PC-9 (cell line): ENCODE measurements at regions not wholly inside any gene's neighbourhood (a gene's known extent, or its start where the extent isn't known, plus 50 kb on each side); places are given as distances from the start of the nearest gene placed in this dataset.

Source experiments
- BruUV-seq: library from RNA; stranded (reverse); fragments of 400-500 nt; replicated peaks from 2 replicates; lab custom pipeline; 2021; lab: Mats Ljungman, UMichigan
- CTCF ChIA-PET: fragments of 300-600 bp; sonication (Branson Sonifier 250); formaldehyde crosslinking; loops from one replicate; lab custom pipeline; 2022; ENCODE audit warnings: antibody characterized with exemption; lab: Charles Lee
- POLR2A ChIA-PET: fragments of 300-600 bp; sonication (Branson Sonifier 250); formaldehyde crosslinking; loops from one replicate; lab custom pipeline; 2022; ENCODE audit warnings: antibody characterized with exemption; ENCODE audit not compliant: unreplicated experiment; lab: Charles Lee
- DNase-seq, 2 experiments: peaks; one replicate each; pipeline versions ENCODE4 v3.0.0 to v3.0.0-alpha.2; 2015 to 2022; ENCODE audit warnings: mixed read lengths in 1 of 2
- H2AFZ ChIP-seq: fragments of 200-600 bp; sonication (generic); 2 replicates; pipeline ENCODE4 v1.8.1; 2017; ENCODE audit warnings: antibody characterized with exemption
- H3F3A ChIP-seq: fragments of 200-600 bp; sonication (generic); 2 replicates; pipeline ENCODE4 v1.8.1; 2017; ENCODE audit warnings: antibody characterized with exemption, mild to moderate bottlenecking, low read depth; ENCODE audit not compliant: insufficient read depth
- H3K27ac ChIP-seq: fragments of 200-600 bp; sonication (generic); 2 replicates; pipeline ENCODE4 v1.6.1; 2016; ENCODE audit warnings: mixed run types
- H3K27me3 ChIP-seq: fragments of 200-600 bp; sonication (generic); 2 replicates; pipeline ENCODE4 v1.6.1; 2016; ENCODE audit warnings: low read depth, mixed run types; ENCODE audit not compliant: insufficient read depth
- H3K36me3 ChIP-seq: fragments of 200-600 bp; sonication (generic); 2 replicates; pipeline ENCODE4 v1.6.1; 2016; ENCODE audit warnings: low read depth, mixed run types
- H3K4me1 ChIP-seq: fragments of 200-600 bp; sonication (generic); replicated peaks from 2 replicates; pipeline ENCODE4 v1.6.1; 2016; ENCODE audit warnings: mixed run types; ENCODE audit not compliant: insufficient read depth
- H3K4me2 ChIP-seq: fragments of 200-600 bp; sonication (generic); 2 replicates; pipeline ENCODE4 v1.6.1; 2017; ENCODE audit warnings: mixed run types
- H3K4me3 ChIP-seq: fragments of 200-600 bp; sonication (generic); 2 replicates; pipeline ENCODE4 v1.6.1; 2016; ENCODE audit warnings: mixed run types
- H3K79me2 ChIP-seq: fragments of 200-600 bp; sonication (generic); 2 replicates; pipeline ENCODE4 v1.6.1; 2017; ENCODE audit warnings: low read depth, mixed run types
- H3K9me2 ChIP-seq: fragments of 200-600 bp; sonication (generic); 2 replicates; pipeline ENCODE4 v1.8.1; 2017; ENCODE audit warnings: mild to moderate bottlenecking; ENCODE audit not compliant: insufficient read depth
- H3K9me3 ChIP-seq: fragments of 200-600 bp; sonication (generic); 2 replicates; pipeline ENCODE4 v1.8.1; 2016; ENCODE audit warnings: low read depth; ENCODE audit not compliant: insufficient read depth
- H4K20me1 ChIP-seq: fragments of 200-600 bp; sonication (generic); 2 replicates; pipeline ENCODE4 v1.8.1; 2017; ENCODE audit not compliant: insufficient read depth
- CTCF ChIP-seq: fragments of 200-600 bp; sonication (generic); conservative IDR thresholded peaks from 2 replicates; pipeline ENCODE4 v1.6.1; 2017; ENCODE audit warnings: mixed run types, antibody characterized with exemption, mild to moderate bottlenecking, moderate library complexity
- EZH2 ChIP-seq: fragments of 200-600 bp; sonication (generic); IDR thresholded peaks from 2 replicates; pipeline ENCODE4 v1.8.0; 2017; ENCODE audit warnings: antibody characterized with exemption, low read depth
- intact Hi-C: fragments of 100-400 bp; cut with micrococcal nuclease; formaldehyde crosslinking; loops from one replicate; pipeline ENCODE4 v1.10.0; 2022; ENCODE audit not compliant: unreplicated experiment

- no peaks in the 10 kb centered on the region for H3K9me2 ChIP-seq
- intact Hi-C loops, result no loop called here
- no peak overlapping the region for H2AFZ ChIP-seq
- H3K4me3 ChIP-seq, result no peak overlapping the region
- H3K4me2 ChIP-seq, result no peak overlapping the region
- CTCF ChIA-PET, result no interaction called here
- H3K27ac ChIP-seq, result no peak overlapping the region
- no peaks in the 10 kb centered on the region for H3K36me3 ChIP-seq
- no peaks in the 10 kb centered on the region for H3F3A ChIP-seq
- POLR2A ChIA-PET, result interaction anchor here (0.7 kb wide), 1 partner anchor 48 kb away, joined by 3 read pairs; no protein-coding TSS in a partner anchor
- no peaks in the 10 kb centered on the region for H3K9me3 ChIP-seq
- BruUV-seq, result no TSS peak
- no peaks in the 10 kb centered on the region for H4K20me1 ChIP-seq
- no peaks in the 10 kb centered on the region for H3K27me3 ChIP-seq
- TF ChIP-seq CTCF (no peak), EZH2 (no peak)
- no peaks in the 10 kb centered on the region for H3K79me2 ChIP-seq
- H3K4me1 ChIP-seq, result no peaks in the 10 kb centered on the region
- DNase-seq, result no peak
Measured at GRCh38 chr5:173689171-173689736, 72.8 kb upstream of the BOD1 start.

GRCh38 chr5:173689737-173690360 is 73.4 kb upstream of the BOD1 start:
- no peak overlapping the region for H3K4me2 ChIP-seq
- BruUV-seq, result no TSS peak
- TF ChIP-seq EZH2, result no peak
- TF ChIP-seq CTCF, result no peak
- no peak overlapping the region for H2AFZ ChIP-seq
- H3K4me1 ChIP-seq, result no peaks in the 10 kb centered on the region
- H3K79me2 ChIP-seq, result no peaks in the 10 kb centered on the region
- no peaks in the 10 kb centered on the region for H3K36me3 ChIP-seq
- DNase-seq, result no peak
- no peaks in the 10 kb centered on the region for H3K9me2 ChIP-seq
- H3K27ac ChIP-seq, result no peak overlapping the region
- no peaks in the 10 kb centered on the region for H4K20me1 ChIP-seq
- H3F3A ChIP-seq, result no peaks in the 10 kb centered on the region
- ChIA-PET CTCF (no interaction called here), POLR2A (interaction anchor here (0.7 kb wide), 1 partner anchor 47 kb away, joined by 3 read pairs; no protein-coding TSS in a partner anchor)
- intact Hi-C loops, result no loop called here
- no peaks in the 10 kb centered on the region for H3K27me3 ChIP-seq
- no peak overlapping the region for H3K4me3 ChIP-seq
- H3K9me3 ChIP-seq, result no peaks in the 10 kb centered on the region

- Histone ChIP-seq H3K9me2 (no peaks in the 10 kb centered on the region), H4K20me1 (no peaks in the 10 kb centered on the region), H3K27me3 (no peaks in the 10 kb centered on the region), H3F3A (no peaks in the 10 kb centered on the region), H3K4me2 (no peak overlapping the region), H2AFZ (no peak overlapping the region), H3K4me3 (no peak overlapping the region), H3K79me2 (no peaks in the 10 kb centered on the region), H3K9me3 (no peaks in the 10 kb centered on the region), H3K36me3 (no peaks in the 10 kb centered on the region), H3K27ac (no peak overlapping the region), H3K4me1 (no peaks in the 10 kb centered on the region)
- intact Hi-C loops, result no loop called here
- no TSS peak for BruUV-seq
- no peak for DNase-seq
- ChIA-PET POLR2A (no interaction called here), CTCF (no interaction called here)
- TF ChIP-seq CTCF (no peak), EZH2 (no peak)
Measured at GRCh38 chr5:173691931-173692330, 75.5 kb upstream of the BOD1 start.
